Renal cortical epithelial cell (primary cell): ENCODE measurements at regions not wholly inside any gene's neighbourhood (a gene's known extent, or its start where the extent isn't known, plus 50 kb on each side); places are given as distances from the start of the nearest gene placed in this dataset.

ENCODE experiments used
- DNase-seq: peaks from one replicate; pipeline ENCODE4 v3.0.0-alpha.2; 2011; ENCODE audit warnings: low read depth

- DNase-seq = peak; percentile 84
These were observed 1466.4 kb downstream of the PLA2G4A start for GRCh38 chr1:188295157-188295556.

GRCh38 chr1:188302746-188303145 is 1474.0 kb downstream of the PLA2G4A start:
- no peak for DNase-seq

- DNase-seq = no peak
These were observed 1485.9 kb downstream of the PLA2G4A start for GRCh38 chr1:188314557-188315137.

GRCh38 chr1:188317894-188318293 is 1489.1 kb downstream of the PLA2G4A start:
- DNase-seq = no peak

GRCh38 chr1:188325211-188325610 is 1496.5 kb downstream of the PLA2G4A start:
- DNase-seq = no peak

GRCh38 chr1:188343914-188344313 is 1515.2 kb downstream of the PLA2G4A start:
- DNase-seq = no peak

- DNase-seq = no peak
These were observed 1521.4 kb downstream of the PLA2G4A start for GRCh38 chr1:188350104-188350503.

- no peak for DNase-seq
These were observed 1526.3 kb downstream of the PLA2G4A start for GRCh38 chr1:188355082-188355481.

- no peak for DNase-seq
These were observed 1527.1 kb downstream of the PLA2G4A start for GRCh38 chr1:188355847-188356246.

- DNase-seq = no peak
These were observed 1530.6 kb downstream of the PLA2G4A start for GRCh38 chr1:188359315-188359714.

GRCh38 chr1:188363943-188364342 is 1535.2 kb downstream of the PLA2G4A start:
- DNase-seq = no peak

- no peak for DNase-seq
These were observed 1536.2 kb downstream of the PLA2G4A start for GRCh38 chr1:188364927-188365449.

- no peak for DNase-seq
These were observed 1537.1 kb downstream of the PLA2G4A start for GRCh38 chr1:188365874-188366273.

- DNase-seq = no peak
These were observed 1538.9 kb downstream of the PLA2G4A start for GRCh38 chr1:188367661-188368060.

- DNase-seq = no peak
These were observed 1542.6 kb downstream of the PLA2G4A start for GRCh38 chr1:188371295-188371806.

GRCh38 chr1:188372821-188373220 is 1544.1 kb downstream of the PLA2G4A start:
- DNase-seq = no peak

GRCh38 chr1:188382851-188383250 is 1554.1 kb downstream of the PLA2G4A start:
- no peak for DNase-seq

- no peak for DNase-seq
These were observed 1557.4 kb downstream of the PLA2G4A start for GRCh38 chr1:188386161-188386560.

- DNase-seq = no peak
These were observed 1557.9 kb downstream of the PLA2G4A start for GRCh38 chr1:188386666-188387065.

GRCh38 chr1:188394677-188395076 is 1565.9 kb downstream of the PLA2G4A start:
- no peak for DNase-seq

GRCh38 chr1:188397521-188397920 is 1568.8 kb downstream of the PLA2G4A start:
- DNase-seq = no peak

GRCh38 chr1:188402986-188403385 is 1574.2 kb downstream of the PLA2G4A start:
- DNase-seq = no peak

GRCh38 chr1:188406636-188407035 is 1577.9 kb downstream of the PLA2G4A start:
- no peak for DNase-seq

GRCh38 chr1:188420177-188420576 is 1591.4 kb downstream of the PLA2G4A start:
- no peak for DNase-seq
